Anterior cingulate cortex (tissue), 58 donors: ENCODE measurements at regions not wholly inside any gene's neighbourhood (a gene's known extent, or its start where the extent isn't known, plus 50 kb on each side); places are given as distances from the start of the nearest gene placed in this dataset.

Source experiments
- DNase-seq, 58 donors: peaks; one replicate each; lab custom pipeline; 2025; lab: John Stamatoyannopoulos, UW

DNA sequence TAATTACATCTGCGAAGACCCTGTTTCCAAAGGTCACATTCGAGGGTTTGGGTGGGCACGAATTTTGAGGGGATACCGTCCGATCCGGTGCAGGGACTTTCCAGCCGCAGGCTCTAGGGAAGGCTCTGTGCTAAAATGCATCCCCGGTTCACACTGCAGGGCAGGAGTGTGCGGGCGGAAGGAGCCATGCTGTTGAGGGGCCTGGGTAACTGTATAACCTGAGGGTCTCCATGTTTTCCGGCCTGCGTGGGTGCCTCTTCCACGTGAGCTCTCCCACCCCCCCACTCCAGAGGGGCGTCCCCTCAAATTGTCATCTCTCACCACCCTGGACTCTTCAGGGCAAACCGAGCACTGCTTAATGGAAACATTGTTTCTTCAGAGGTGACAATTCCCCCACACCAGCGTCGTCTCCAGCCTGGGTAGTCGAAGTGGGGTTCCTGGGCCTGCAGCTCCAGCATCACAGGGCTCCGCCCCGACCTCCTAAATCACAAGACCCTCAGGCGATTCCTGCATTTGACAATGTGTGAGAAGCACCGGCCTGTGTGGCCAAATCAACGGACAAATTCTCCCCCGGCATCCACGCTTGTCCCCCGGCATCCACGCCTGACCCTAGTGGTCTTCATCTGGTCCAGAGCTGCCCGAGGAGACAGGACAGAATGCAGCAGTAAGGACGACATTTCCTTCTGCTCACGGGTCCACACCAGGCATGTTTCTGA, 51.2 kb downstream of the FOXL3 start:
- no peak for DNase-seq

GRCh38 chr7:341841-342638, 52.1 kb downstream of the FOXL3 start:
- DNase-seq = peak in 55 of 58 donors; percentile 26 to 97 (median 79)

DNA sequence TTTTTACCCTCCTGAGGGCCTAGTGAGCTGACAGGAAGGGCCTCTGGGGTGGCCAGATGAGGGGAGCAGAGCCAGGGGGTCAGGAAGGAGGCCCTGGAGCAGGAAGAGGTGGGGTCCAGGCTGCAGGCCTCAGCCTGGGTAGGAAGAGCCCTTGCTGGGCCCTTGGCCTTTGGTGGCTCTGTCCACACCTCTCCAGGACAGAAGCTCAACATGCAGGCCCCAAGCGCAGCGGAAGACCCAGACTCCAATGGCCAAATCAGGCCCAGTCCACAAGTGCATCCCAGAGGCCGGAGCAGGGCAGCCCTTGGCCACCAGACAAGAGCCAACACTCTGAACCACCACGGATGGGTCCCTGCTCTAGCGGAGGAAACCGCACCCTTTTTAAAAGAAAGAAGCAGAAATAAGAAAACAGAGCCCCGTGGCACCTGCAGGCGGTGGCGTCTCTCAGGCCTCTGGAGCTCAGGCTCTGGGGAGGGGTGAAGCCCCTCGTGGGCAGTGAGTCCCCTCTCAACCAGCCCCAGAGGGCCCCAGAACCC, 52.8 kb downstream of the FOXL3 start:
- no peak for DNase-seq

GRCh38 chr7:343227-343822, 53.4 kb downstream of the FOXL3 start:
- DNase-seq = no peak

DNA sequence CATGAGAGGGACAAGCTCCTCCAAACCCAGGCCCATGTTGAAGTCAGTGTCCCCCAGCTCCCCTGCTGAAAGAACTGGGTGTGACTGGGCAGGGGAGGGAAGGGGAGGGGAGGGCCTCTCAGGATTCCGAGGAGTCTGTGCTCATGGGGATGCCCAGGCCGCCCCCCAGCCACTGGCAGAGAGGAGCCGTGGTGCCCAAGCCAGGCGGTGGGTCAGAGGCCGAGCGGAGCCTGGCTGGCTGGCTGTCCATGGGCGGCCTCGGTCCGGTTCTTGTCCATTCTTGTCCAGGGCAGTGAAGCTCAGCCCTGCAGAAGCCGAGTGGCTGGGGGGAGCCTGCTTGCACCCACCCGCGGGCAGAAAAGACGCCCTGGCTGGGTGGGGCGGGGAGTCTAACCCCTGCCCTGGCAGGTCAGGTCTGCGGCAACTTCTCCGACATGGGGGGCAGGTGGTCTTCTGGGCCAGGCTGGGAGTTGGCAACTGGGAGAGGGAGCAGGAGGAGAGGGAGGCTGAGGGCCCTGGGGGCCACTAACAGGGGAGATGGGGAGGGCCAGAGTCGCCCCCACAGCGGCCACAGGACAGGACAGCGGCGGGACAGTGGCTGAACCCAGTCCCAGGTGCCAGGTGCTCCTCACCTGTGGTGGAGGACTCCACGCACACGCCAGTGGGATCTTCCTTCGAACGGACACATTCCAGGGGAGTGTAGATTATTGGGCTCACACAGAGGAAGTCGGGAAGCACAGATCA, 54.1 kb downstream of the FOXL3 start:
- no peak for DNase-seq

DNA sequence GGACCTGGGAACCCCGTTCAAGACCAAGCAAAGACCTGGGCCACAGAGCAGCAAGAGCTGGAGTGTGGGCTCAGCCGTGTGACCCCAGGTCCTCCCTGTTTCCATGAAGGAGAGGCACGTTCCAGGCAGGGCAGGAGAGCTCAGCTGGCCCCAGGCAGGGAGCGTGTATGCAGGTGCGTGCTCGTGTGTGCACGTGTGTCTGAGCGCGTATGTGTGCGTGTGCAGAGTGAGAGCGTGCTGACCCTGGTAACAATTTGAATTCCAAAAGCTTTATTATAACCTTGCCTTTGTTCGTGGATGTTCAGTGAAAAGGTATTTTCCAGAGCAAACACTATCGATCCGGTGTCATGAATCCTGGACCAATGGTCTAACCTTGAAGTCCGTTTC, 54.6 kb downstream of the FOXL3 start:
- no peak for DNase-seq

- DNase-seq = no peak
These were observed 56.3 kb downstream of the FOXL3 start for GRCh38 chr7:346116-346898.

- no peak for DNase-seq
These were observed 57.1 kb downstream of the FOXL3 start for GRCh38 chr7:347001-347590.

DNA sequence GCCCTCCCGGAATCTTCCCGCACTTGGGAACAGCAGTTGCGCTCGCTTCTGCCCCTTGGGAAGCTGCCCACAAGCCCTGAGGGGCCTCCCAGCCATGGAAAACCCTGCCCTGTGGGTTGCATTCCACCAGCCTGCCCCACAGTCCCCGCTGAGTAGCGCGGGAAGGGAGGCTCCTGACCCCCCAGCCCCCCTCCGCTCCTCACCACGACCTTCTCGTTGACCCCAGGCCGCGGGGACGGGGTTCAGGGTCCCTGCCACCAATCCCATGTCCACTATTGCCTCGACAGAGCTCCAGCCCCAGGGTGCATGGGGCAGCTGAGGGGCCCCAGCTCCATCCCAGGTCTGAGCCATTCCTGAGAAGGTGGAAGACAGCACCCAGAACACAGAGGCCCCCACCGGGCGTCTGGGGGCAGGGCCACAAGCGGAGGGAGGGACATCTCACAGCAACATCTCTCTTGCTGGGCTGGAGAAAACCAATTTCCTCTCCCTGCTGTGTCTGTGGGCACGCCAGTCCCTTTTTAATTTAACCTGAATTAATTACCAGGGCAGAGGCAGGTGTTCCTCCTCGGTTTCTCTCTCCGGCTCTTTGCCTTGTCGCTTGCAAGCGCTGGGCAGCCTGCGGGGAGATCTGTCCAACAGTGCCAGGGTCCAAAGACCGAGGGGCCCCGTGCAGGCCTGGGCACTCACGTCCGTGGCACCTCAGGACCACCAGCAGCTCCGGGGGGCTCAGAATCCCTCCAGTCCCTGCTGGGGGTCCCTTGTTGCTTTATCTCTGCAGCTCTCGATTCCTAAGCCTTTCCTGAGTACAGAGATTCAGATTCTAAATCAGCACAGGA, 57.9 kb downstream of the FOXL3 start:
- DNase-seq = no peak

GRCh38 chr7:348480-348844, 58.5 kb downstream of the FOXL3 start:
- no peak for DNase-seq

DNA sequence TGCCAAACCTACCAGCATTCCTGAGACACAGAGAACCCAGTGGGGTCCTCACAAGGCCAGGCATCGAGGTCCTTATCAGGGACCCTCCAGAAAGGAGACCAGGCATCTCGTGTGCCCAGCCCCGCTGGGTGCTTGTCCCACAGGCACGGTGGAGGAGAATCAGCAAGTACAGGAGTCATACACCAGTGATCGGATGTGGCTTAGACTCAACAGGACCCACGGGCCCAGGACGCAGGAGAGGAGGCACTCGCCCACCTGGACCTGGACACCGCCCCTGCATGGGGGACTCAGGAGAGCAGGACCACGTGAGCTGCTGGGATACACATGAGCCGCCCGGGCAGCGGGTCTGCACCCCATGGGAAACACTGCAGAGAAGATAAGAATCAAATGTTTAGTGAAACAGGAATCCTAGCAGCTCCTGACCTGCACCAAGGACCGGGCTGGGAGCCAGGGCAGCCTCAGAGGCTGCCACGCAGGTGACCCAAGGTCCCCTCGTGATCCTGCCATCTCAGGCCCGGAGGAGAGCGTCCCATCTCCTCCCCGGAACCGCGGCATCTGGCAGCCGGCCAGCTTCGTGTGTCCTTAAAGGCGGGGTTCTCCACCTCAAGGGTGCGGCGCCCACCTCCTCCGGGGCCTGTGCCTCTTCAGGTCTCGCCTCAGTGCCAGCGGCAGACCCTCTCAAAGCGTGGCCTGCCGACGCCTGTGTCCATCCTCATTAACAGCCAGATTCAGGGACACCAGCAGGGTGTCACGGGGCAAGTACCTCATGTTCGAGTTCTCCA, 59.2 kb downstream of the FOXL3 start:
- no peak for DNase-seq

- DNase-seq = no peak
These were observed 61.3 kb downstream of the FOXL3 start for GRCh38 chr7:351256-351655.

DNA sequence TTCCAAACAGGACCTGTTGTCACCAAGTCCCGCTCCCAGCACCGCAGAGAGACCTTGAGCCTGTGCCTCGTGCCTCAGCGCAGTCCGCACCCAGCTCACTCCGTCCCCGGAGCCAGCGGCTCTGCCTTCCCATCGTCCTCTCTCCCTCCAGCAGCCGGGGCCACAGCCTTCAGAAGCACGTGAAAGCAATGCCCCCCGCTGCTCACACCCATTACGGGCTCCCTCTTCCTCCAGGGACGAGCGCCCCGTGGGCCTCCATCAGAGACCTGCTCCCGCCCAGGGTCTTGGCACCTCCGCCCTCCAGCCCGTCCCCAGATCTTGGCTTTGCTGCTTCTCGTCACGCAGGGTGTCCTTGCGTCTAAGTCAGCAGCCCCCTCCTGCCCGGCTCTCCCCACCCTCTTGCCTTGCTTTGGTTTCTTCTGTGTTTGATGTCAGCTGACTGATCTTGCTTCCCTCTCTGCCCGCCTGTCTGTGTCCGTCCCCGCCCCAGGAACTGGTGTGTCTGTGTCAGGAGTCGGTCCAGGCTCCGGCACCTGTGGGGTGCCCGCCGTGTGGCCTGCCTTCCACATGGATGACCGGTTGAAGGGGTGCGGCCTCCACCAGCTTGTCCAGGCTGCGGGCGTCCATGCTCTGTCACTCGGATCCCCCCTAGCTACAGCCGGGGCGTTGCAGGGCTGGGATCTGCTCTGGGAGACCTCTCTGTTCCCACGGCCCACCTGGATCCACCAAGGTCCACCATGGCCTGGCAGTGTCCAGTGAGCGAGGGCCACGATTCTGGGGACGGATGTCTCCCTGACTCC, 61.9 kb downstream of the FOXL3 start:
- no peak for DNase-seq

GRCh38 chr7:353746-354325, 63.9 kb downstream of the FOXL3 start:
- DNase-seq = peak in 51 of 58 donors; percentile 16 to 82 (median 52)

- no peak for DNase-seq
These were observed 64.9 kb downstream of the FOXL3 start for GRCh38 chr7:354597-355470.

GRCh38 chr7:355568-355967, 65.6 kb downstream of the FOXL3 start:
- DNase-seq = no peak
